Cardiac muscle cell (in vitro differentiated cells and primary cell): ENCODE measurements at regions not wholly inside any gene's neighbourhood (a gene's known extent, or its start where the extent isn't known, plus 50 kb on each side); places are given as distances from the start of the nearest gene placed in this dataset.

Experiments used
- DNase-seq, 2 donors: peaks; one replicate each; pipeline versions ENCODE4 v3.0.0 to v3.0.0-alpha.2; 2010 to 2017; ENCODE audit warnings: low read depth in 1 of 2, low spot score in 1 of 2
- H3K27ac ChIP-seq: fragments of 200-600 bp; sonication (generic); 2 replicates; pipeline ENCODE4 v1.5.1; 2016
- H3K27me3 ChIP-seq: fragments of 200-600 bp; sonication (generic); 2 replicates; pipeline ENCODE4 v1.6.0; 2016; ENCODE audit warnings: control low read depth
- H3K36me3 ChIP-seq: fragments of 200-600 bp; sonication (generic); 2 replicates; pipeline ENCODE4 v1.5.1; 2016; ENCODE audit warnings: control low read depth
- H3K4me1 ChIP-seq: fragments of 200-600 bp; sonication (generic); 2 replicates; pipeline ENCODE4 v1.8.1; 2017; ENCODE audit warnings: low read depth, mild to moderate bottlenecking, mixed run types
- H3K4me3 ChIP-seq: fragments of 200-600 bp; sonication (generic); 2 replicates; pipeline ENCODE4 v1.5.1; 2016; ENCODE audit warnings: mild to moderate bottlenecking
- H3K9me3 ChIP-seq: fragments of 200-600 bp; sonication (generic); 2 replicates; pipeline ENCODE4 v1.5.1; 2017; ENCODE audit warnings: low read depth, mild to moderate bottlenecking, control low read depth
- TF ChIP-seq, protein P1 (sequence below): IDR thresholded peaks from 2 replicates; pipeline ENCODE4 v1.5.1; 2012; ENCODE audit warnings: low read depth, mild to moderate bottlenecking, low read length

DNA sequence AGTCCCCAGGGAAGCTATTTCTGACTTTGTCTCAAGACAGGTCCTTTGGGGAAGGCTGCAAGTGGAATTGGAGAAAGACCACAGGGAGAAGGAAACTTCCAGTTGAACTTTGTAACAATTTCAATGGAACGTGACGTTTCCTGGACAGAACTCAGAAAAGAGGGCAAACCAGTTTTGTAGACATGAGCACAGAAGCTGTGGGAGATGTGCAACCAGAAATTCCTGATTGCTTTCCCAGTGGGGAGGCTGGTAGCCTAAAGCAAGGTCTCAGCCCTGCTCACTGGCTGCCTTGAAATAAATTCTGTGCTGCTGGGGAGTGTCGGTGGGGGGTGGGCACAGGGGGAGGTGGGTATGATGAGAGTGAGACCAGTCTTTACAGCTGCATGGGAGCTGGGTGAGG lies 1206.7 kb upstream of the ADGRL2 start:
- Histone ChIP-seq H3K36me3 (no peaks in the 10 kb centered on the region), H3K27me3 (no peaks in the 10 kb centered on the region), H3K27ac (no peak overlapping the region), H3K4me1 (no peaks in the 10 kb centered on the region), H3K4me3 (no peak overlapping the region), H3K9me3 (no peaks in the 10 kb centered on the region)
- no peak for DNase-seq
- TF ChIP-seq, protein P1, sequence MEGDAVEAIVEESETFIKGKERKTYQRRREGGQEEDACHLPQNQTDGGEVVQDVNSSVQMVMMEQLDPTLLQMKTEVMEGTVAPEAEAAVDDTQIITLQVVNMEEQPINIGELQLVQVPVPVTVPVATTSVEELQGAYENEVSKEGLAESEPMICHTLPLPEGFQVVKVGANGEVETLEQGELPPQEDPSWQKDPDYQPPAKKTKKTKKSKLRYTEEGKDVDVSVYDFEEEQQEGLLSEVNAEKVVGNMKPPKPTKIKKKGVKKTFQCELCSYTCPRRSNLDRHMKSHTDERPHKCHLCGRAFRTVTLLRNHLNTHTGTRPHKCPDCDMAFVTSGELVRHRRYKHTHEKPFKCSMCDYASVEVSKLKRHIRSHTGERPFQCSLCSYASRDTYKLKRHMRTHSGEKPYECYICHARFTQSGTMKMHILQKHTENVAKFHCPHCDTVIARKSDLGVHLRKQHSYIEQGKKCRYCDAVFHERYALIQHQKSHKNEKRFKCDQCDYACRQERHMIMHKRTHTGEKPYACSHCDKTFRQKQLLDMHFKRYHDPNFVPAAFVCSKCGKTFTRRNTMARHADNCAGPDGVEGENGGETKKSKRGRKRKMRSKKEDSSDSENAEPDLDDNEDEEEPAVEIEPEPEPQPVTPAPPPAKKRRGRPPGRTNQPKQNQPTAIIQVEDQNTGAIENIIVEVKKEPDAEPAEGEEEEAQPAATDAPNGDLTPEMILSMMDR, result no peak

DNA sequence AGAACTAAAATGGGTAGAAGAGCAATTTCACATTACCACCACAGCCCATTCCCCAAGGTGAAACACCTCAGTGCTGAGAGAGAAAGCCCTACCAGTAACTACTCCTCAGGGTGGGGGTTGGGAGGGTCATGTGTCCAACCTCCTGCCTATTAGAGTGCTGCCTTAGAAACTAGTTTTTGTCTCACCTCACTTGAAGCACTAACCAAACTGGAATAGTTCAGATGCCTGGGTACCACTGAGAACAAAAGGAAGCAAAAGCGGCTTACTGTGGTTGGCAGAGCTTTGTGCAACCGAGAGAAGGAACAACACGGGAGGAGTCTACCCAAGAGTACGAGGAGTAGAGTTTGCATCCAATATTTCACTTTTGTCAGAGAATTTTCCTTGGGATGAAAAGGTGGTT lies 1207.5 kb upstream of the ADGRL2 start:
- TF ChIP-seq, protein P1, result no peak
- DNase-seq, result no peak
- H3K27me3 ChIP-seq, result no peaks in the 10 kb centered on the region
- H3K4me3 ChIP-seq, result no peak overlapping the region
- H3K9me3 ChIP-seq, result no peaks in the 10 kb centered on the region
- no peaks in the 10 kb centered on the region for H3K4me1 ChIP-seq
- H3K36me3 ChIP-seq, result no peaks in the 10 kb centered on the region
- no peak overlapping the region for H3K27ac ChIP-seq

DNA sequence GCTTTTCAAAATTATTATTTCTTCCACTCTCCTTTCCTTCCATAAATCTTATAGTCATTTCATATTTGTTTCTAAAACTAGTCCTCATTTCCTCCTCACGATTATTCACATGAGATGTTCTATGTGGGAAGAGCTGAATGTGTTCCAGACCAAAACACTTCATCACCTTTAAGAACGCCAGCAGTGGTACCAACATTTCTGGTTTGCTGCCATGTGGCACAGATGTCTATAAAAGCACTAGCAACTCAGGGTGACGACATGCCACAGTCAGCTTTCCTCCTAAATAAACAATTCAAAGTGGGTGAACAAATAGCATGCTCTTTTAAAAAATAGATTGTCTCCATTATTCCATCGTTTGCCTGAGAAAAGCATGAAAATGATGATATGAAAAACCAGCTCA lies 1217.8 kb upstream of the ADGRL2 start:
- TF ChIP-seq, protein P1, result no peak

DNA sequence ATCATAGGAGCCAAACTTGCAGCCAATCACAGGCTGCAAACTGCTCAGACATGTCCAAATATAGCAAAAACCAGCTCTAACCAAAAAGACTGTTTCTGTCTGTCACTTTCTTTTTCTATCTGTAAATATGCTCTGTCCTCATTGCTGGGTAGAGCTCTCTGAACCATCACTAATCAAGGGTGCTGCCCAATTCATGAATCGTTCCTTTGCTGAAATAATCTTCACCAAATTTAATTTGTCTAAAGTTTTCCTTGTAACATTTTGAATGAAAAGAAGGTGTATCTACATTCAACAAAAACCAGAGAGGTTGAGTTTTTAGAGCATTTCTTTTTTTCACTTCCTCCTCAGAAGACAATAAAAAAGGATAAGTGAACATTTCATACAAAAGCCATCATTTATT lies 1221.7 kb upstream of the ADGRL2 start:
- Histone ChIP-seq H3K36me3 (no peaks in the 10 kb centered on the region), H3K4me1 (no peaks in the 10 kb centered on the region), H3K9me3 (no peaks in the 10 kb centered on the region), H3K27ac (no peak overlapping the region), H3K27me3 (no peaks in the 10 kb centered on the region), H3K4me3 (no peak overlapping the region)
- DNase-seq, result no peak
- TF ChIP-seq, protein P1, result no peak

More for the DNA sequence above, 1217.8 kb upstream of the ADGRL2 start:
- no peaks in the 10 kb centered on the region for H3K9me3 ChIP-seq
- DNase-seq, result no peak
- no peaks in the 10 kb centered on the region for H3K4me1 ChIP-seq
- no peak overlapping the region for H3K4me3 ChIP-seq
- no peak overlapping the region for H3K27ac ChIP-seq
- no peaks in the 10 kb centered on the region for H3K36me3 ChIP-seq
- no peaks in the 10 kb centered on the region for H3K27me3 ChIP-seq

DNA sequence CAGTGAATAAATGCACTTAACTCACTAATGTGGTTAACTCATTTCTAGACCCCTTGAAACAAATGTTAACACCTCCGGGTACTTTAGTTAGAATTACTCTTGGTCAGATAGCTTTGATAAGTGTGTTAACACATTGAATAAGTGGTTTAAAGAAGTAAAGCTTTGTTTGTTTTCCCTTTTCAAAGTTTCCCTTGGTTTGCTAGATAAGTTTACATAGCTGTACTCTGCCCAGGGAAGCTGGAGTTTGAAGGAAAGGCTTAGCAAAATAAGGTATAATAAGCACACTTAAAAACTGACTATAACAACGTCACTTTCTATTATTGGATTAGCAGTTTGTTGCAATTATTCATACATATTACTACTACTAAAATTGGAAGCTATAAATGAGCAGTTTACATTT lies 1233.9 kb upstream of the ADGRL2 start:
- Histone ChIP-seq H3K9me3 (no peaks in the 10 kb centered on the region), H3K36me3 (no peaks in the 10 kb centered on the region), H3K4me3 (no peak overlapping the region), H3K27ac (no peak overlapping the region), H3K4me1 (peaks cover 3% of the 10 kb centered on the region), H3K27me3 (peaks cover 14% of the 10 kb centered on the region)
- no peak for DNase-seq
- TF ChIP-seq, protein P1, result no peak

DNA sequence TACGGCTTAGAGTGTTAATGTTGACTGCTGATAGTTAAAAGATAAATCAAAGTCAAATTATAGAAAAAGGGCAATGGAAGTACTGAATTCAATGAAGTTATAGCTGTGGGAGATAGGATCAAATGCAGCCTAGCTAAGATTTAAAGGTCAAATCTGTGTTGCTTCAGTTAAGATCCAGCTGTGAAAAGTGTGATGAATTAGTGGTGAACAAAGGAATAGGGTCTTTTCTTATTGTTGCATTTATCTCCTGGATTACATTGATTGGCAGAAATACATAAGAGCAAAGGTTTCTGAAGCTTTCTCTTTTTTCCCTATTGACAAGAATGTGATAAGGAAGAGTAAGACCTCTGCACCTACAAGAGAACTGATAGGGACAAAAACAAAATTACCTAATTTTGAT lies 1234.6 kb upstream of the ADGRL2 start:
- DNase-seq, result no peak
- Histone ChIP-seq H3K27ac (no peak overlapping the region), H3K4me1 (peaks cover 3% of the 10 kb centered on the region), H3K36me3 (no peaks in the 10 kb centered on the region), H3K4me3 (no peak overlapping the region), H3K9me3 (no peaks in the 10 kb centered on the region), H3K27me3 (peaks cover 14% of the 10 kb centered on the region)
- TF ChIP-seq, protein P1, result no peak
